Psoas muscle (tissue), 7 donors: ENCODE measurements at regions not wholly inside any gene's neighbourhood (a gene's known extent, or its start where the extent isn't known, plus 50 kb on each side); places are given as distances from the start of the nearest gene placed in this dataset.
A peak's percentile ranks its signal among the peaks of the same experiment; 100 is the strongest.

Experiments
- ATAC-seq, 4 donors: fragments of 200-7000 bp; cut with Tn5 transposase; one replicate each; pipeline ENCODE4 v1.9.1; 2020; ENCODE audit warnings: moderate library complexity in 3 of 4, mild to moderate bottlenecking in 2 of 4
- DNase-seq, 2 donors: peaks; one replicate each; pipeline ENCODE4 v3.0.0-alpha.2; 2020
- H3K27ac ChIP-seq: fragments of 200-600 bp; one replicate; pipeline ENCODE4 v1.8.0; 2022
- H3K27me3 ChIP-seq, 3 donors: fragments of 200-600 bp in 1 of 3; one replicate each; pipeline versions ENCODE4 v1.6.1 to v1.8.0; 2013 to 2022; ENCODE audit warnings: low read length in 2 of 3, mild to moderate bottlenecking in 2 of 3, moderate library complexity in 1 of 3; ENCODE audit not compliant: insufficient read depth in 3 of 3
- H3K36me3 ChIP-seq, 2 donors: fragments of 200-600 bp in 1 of 2; one replicate each; pipeline versions ENCODE4 v1.6.1 to v1.8.0; 2013 to 2022; ENCODE audit warnings: low read depth in 1 of 2, mild to moderate bottlenecking in 1 of 2, moderate library complexity in 1 of 2; ENCODE audit not compliant: insufficient read depth in 1 of 2
- H3K4me1 ChIP-seq: fragments of 200-600 bp; one replicate; pipeline ENCODE4 v1.8.0; 2022
- H3K4me3 ChIP-seq: fragments of 200-600 bp; one replicate; pipeline ENCODE4 v1.8.0; 2022; ENCODE audit warnings: mild to moderate bottlenecking
- H3K9me3 ChIP-seq: fragments of 200-600 bp; one replicate; pipeline ENCODE4 v1.8.0; 2022
- WGBS, 3 donors: extraction: QIAGEN DNeasy Blood & Tissue Kit; methylation state at CpG; one replicate each; pipeline versions ENCODE4 v1.1.6 to v1.1.7; 2013; 5-methylcytosine and 5-hydroxymethylcytosine counted together
- intact Hi-C, 2 donors: fragments of 100-400 bp; cut with DNase I; formaldehyde crosslinking; loops; one replicate each; pipeline versions ENCODE4 v1.11.0 to v1.14.2; 2022
- TF ChIP-seq, protein P1 (sequence below): fragments of 200-600 bp; IDR thresholded peaks from one replicate; pipeline ENCODE4 v1.8.0; 2022; ENCODE audit warnings: antibody characterized with exemption
- donor health status: healthy with polysubstance abuse.
- donor health status: DM: no; HTN: no; CAD: no; lungs with moderate emphysema.
- donor health status: Bipolar disorder and iron deficiency.
- donor health status: healthy.
- donor health status: DM: yes; HTN: yes; CAD: no.
- donor health status: DM: no; HTN: no; CAD: no.
- donor health status: DM: yes; HTN: yes; CAD: no.

DNA sequence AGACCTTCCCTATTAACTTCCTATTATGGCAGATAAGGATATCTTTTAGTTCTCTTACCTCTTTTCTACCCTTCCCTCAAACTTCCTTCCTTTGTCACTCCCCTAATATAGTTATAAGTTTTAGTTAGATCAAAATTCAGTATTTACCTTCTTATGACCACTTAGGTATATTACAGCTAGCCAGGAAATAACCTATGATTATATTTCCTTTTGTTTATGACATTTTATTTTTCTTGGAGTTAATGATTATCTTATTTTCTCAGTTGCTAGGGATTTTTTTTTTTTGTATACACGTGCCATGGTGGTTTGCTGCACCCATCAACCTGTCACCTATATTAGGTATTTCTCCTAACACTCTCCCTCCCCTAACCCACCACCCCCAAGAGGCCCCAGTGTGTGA lies 88.2 kb upstream of the ZBED5 start:
- H3K4me3 ChIP-seq: no peak overlapping the region
- H3K9me3 ChIP-seq: no peaks in the 10 kb centered on the region
- no peaks in the 10 kb centered on the region for H3K36me3 ChIP-seq
- no peak for DNase-seq
- H3K27me3 ChIP-seq: no peaks in the 10 kb centered on the region
- no peak overlapping the region for H3K27ac ChIP-seq
- peaks cover 7% of the 10 kb centered on the region for H3K4me1 ChIP-seq
- intact Hi-C loops: no loop called here
- TF ChIP-seq, protein P1, sequence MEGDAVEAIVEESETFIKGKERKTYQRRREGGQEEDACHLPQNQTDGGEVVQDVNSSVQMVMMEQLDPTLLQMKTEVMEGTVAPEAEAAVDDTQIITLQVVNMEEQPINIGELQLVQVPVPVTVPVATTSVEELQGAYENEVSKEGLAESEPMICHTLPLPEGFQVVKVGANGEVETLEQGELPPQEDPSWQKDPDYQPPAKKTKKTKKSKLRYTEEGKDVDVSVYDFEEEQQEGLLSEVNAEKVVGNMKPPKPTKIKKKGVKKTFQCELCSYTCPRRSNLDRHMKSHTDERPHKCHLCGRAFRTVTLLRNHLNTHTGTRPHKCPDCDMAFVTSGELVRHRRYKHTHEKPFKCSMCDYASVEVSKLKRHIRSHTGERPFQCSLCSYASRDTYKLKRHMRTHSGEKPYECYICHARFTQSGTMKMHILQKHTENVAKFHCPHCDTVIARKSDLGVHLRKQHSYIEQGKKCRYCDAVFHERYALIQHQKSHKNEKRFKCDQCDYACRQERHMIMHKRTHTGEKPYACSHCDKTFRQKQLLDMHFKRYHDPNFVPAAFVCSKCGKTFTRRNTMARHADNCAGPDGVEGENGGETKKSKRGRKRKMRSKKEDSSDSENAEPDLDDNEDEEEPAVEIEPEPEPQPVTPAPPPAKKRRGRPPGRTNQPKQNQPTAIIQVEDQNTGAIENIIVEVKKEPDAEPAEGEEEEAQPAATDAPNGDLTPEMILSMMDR: no peak
- ATAC-seq: no peak
- 88 to 96% (median 94%) methylated on average over 1 of the region's 1 CpG for WGBS, 3 donors

DNA sequence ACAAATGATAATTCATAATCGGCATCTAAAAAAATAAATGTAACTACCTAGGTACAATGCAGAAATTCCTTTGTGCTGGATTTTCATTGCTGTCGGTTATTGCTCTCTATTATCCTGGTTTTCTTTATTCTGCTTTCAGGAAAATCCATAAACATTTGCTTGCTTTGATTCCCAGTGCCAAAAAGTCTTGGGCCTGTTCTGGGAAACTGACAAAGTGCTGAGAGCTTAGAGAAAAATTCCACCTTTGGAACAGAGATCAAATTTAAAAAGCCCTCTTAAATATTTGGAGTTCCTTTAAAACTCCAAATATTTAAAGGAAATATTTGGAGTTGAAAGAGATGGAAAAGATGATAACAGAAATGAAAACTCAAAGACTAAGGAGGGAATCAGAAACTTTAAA lies 87.3 kb upstream of the ZBED5 start:
- Histone ChIP-seq H3K36me3 (no peaks in the 10 kb centered on the region), H3K4me1 (peaks cover 9% of the 10 kb centered on the region), H3K9me3 (no peaks in the 10 kb centered on the region), H3K27me3 (no peaks in the 10 kb centered on the region), H3K4me3 (no peak overlapping the region), H3K27ac (no peak overlapping the region)
- DNase-seq: no peak
- TF ChIP-seq, protein P1: no peak
- ATAC-seq: no peak
- intact Hi-C loops: no loop called here
- WGBS, 3 donors: 65 to 82% (median 67%) methylated on average over 2 of the region's 2 CpGs

DNA sequence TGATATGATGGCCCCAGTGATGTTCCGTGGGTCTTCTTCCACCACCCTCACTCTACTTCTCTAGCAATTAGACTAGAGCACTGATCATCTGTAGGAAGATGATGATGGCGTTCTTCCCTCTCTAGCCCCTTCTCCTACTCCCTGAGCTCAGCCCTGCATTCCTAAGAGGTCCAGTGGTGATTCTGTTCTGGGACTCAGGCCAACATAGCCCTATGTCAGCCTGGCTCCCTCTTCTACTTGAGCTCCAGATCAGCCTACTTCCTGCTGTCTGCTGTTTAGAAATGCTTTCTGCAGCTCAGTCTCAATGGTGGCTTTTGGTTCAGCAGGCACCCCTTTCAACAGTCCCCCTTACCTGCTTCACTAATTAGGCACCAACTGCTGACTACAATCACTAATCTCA lies 86.1 kb upstream of the ZBED5 start:
- WGBS, 3 donors: 70 to 97% (median 78%) methylated on average over 2 of the region's 2 CpGs
- H3K27me3 ChIP-seq: no peaks in the 10 kb centered on the region
- no peak overlapping the region for H3K4me3 ChIP-seq
- H3K9me3 ChIP-seq: no peaks in the 10 kb centered on the region
- no peak for ATAC-seq
- TF ChIP-seq, protein P1: no peak
- no peak for DNase-seq
- H3K36me3 ChIP-seq: no peaks in the 10 kb centered on the region
- H3K27ac ChIP-seq: no peak overlapping the region
- peaks cover 9% of the 10 kb centered on the region for H3K4me1 ChIP-seq
- intact Hi-C loops: no loop called here

DNA sequence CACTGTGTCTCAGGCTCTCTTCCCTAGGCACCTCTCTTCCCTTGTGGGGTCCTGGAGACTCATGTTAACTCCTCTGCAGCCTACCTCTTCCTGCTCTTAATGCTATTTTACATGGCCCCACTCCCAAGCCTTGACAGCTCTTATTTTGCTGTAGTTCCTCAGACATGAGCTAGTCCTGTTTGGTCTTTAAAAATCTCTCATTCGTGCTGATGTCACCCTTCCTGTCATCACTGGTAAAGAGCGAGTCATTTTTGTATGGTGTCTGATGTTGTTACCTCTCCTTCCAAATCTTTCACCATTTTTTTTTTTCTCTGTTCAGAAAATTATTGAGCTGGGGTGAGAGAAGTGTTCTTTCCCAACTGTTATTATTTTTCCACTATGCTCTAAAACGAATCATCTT lies 84.8 kb upstream of the ZBED5 start:
- intact Hi-C loops: no loop called here
- H3K4me3 ChIP-seq: no peak overlapping the region
- no peaks in the 10 kb centered on the region for H3K9me3 ChIP-seq
- no peaks in the 10 kb centered on the region for H3K36me3 ChIP-seq
- H3K4me1 ChIP-seq: peaks cover 9% of the 10 kb centered on the region
- H3K27ac ChIP-seq: no peak overlapping the region
- WGBS, 3 donors: 76 to 87% (median 80%) methylated on average over 3 of the region's 3 CpGs
- DNase-seq (no peak), ATAC-seq (no peak)
- H3K27me3 ChIP-seq: no peaks in the 10 kb centered on the region
- TF ChIP-seq, protein P1: no peak

DNA sequence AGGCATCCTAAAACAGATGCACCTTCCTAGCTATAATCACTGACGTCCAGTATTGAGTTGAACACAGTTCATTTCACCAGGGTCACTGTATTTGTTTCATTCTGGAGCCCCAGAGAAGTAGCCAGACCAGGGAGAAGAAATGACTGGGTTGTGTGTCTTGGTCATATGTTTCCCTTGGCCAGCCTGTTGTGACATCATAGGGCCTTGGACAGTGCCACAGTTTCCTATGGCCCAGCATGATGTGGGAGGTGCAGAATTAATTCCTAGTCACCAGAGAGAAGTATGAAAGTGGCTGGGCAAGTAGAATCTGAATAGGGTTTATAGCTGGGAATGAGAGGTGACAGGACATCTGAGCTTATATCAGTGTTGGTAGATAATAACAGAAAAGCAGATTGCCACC lies 84.0 kb upstream of the ZBED5 start:
- TF ChIP-seq, protein P1: no peak
- DNase-seq: no peak
- Histone ChIP-seq H3K27ac (no peak overlapping the region), H3K36me3 (no peaks in the 10 kb centered on the region), H3K4me3 (no peak overlapping the region), H3K4me1 (peaks cover 9% of the 10 kb centered on the region), H3K9me3 (no peaks in the 10 kb centered on the region), H3K27me3 (no peaks in the 10 kb centered on the region)
- intact Hi-C loops: no loop called here
- peak in 1 of 4 donors; percentile 11 for ATAC-seq
- WGBS, 3 donors: 35 to 73% (median 44%) methylated on average over 1 of the region's 1 CpG
